Pancreas (tissue), 10 donors: ENCODE measurements at regions not wholly inside any gene's neighbourhood (a gene's known extent, or its start where the extent isn't known, plus 50 kb on each side); places are given as distances from the start of the nearest gene placed in this dataset.

Experiments
- ATAC-seq, 4 donors: fragments of 200-7000 bp; cut with Tn5 transposase; one replicate each; pipeline versions ENCODE4 v1.8.0 to v1.9.1; 2020; ENCODE audit warnings: mild to moderate bottlenecking in 4 of 4, moderate library complexity in 4 of 4
- DNase-seq, 6 donors: peaks; one replicate each; pipeline ENCODE4 v3.0.0-alpha.2; 2020
- FAIRE-seq: peaks from 2 replicates; lab custom pipeline; 2012; peaks lifted over from hg19 to GRCh38; lab: Jason Lieb, UNC
- H3K27ac ChIP-seq, 4 donors: fragments of 200-600 bp; sonication (generic); 1 replicate in 3 of 4; 2 replicates in 1 of 4; pipeline versions ENCODE4 v1.5.0 to v1.8.0; 2020
- H3K27me3 ChIP-seq, 4 donors: fragments of 200-600 bp; one replicate each; pipeline ENCODE4 v1.8.0; 2021
- H3K36me3 ChIP-seq, 3 donors: fragments of 200-600 bp; sonication (generic) in 1 of 3; one replicate each; pipeline versions ENCODE4 v1.5.0 to v1.8.0; 2020 to 2021
- H3K4me1 ChIP-seq, 3 donors: fragments of 200-600 bp; one replicate each; pipeline ENCODE4 v1.8.0; 2021
- H3K4me3 ChIP-seq, 4 donors: fragments of 200-600 bp; sonication (generic) in 2 of 4; one replicate each; pipeline versions ENCODE4 v1.5.0 to v1.8.0; 2020 to 2021
- H3K9me3 ChIP-seq, 4 donors: fragments of 200-600 bp; one replicate each; pipeline ENCODE4 v1.8.0; 2021
- WGBS, 2 donors: extraction: QIAGEN DNeasy Blood & Tissue Kit; methylation state at CpG; one replicate each; pipeline ENCODE4 v1.1.7; 2013; 5-methylcytosine and 5-hydroxymethylcytosine counted together
- intact Hi-C, 3 donors: fragments of 100-400 bp; cut with DNase I; formaldehyde crosslinking; loops; one replicate each; pipeline versions ENCODE4 v1.11.1 to v1.14.2; 2022
- TF ChIP-seq, protein P1 (sequence below), 4 donors: fragments of 200-600 bp; sonication (generic) in 3 of 4; IDR thresholded peaks; one replicate each; pipeline versions ENCODE4 v1.5.0 to v1.8.0; 2021; ENCODE audit warnings: antibody characterized with exemption in 4 of 4
- donor health status: healthy with polysubstance abuse.
- donor health status: DM: no; HTN: no; CAD: no; lungs with moderate emphysema.
- donor health status: DM: no; HTN: no; CAD: no.
- donor health status: control.
- donor health status: control.
- donor health status: Bipolar disorder and iron deficiency.
- donor health status: DM: yes; HTN: yes; CAD: no.
- donor health status: DM: no; HTN: no; CAD: no.
- donor health status: DM: no; HTN: no; CAD: no.
- donor health status: DM: yes; HTN: yes; CAD: no.

DNA sequence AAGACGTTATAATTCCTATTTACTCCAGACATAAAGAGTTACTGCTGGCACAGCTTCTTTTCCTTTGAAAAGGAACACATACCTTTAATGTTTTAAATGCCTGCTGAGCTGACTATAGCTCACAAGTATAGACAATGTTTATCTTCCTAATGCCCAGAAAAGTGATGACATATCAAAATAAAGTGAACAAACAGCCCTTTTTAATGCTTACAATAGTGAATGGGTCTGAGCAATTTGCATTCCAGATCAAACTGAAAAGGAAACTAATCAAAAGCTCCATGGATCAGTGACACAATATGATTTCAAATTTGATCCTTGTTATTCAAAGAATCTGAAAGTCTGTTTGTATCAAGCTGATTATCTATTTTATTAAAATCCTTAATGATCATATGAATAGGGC lies 233.6 kb upstream of the SEMA3E start:
- Histone ChIP-seq H3K4me1 (no peaks in the 10 kb centered on the region), H3K36me3 (no peaks in the 10 kb centered on the region), H3K4me3 (no peak overlapping the region), H3K27me3 (no peaks in the 10 kb centered on the region), H3K9me3 (no peaks in the 10 kb centered on the region), H3K27ac (no peak overlapping the region)
- TF ChIP-seq, protein P1, sequence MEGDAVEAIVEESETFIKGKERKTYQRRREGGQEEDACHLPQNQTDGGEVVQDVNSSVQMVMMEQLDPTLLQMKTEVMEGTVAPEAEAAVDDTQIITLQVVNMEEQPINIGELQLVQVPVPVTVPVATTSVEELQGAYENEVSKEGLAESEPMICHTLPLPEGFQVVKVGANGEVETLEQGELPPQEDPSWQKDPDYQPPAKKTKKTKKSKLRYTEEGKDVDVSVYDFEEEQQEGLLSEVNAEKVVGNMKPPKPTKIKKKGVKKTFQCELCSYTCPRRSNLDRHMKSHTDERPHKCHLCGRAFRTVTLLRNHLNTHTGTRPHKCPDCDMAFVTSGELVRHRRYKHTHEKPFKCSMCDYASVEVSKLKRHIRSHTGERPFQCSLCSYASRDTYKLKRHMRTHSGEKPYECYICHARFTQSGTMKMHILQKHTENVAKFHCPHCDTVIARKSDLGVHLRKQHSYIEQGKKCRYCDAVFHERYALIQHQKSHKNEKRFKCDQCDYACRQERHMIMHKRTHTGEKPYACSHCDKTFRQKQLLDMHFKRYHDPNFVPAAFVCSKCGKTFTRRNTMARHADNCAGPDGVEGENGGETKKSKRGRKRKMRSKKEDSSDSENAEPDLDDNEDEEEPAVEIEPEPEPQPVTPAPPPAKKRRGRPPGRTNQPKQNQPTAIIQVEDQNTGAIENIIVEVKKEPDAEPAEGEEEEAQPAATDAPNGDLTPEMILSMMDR (IDR thresholded peaks at IDR 0.05) = no peak
- DNase-seq (no peak), FAIRE-seq (no peak), ATAC-seq (no peak)
- intact Hi-C loops = no loop called here
- WGBS, 2 donors = 16 to 17% methylated on average over 1 of the region's 1 CpG

DNA sequence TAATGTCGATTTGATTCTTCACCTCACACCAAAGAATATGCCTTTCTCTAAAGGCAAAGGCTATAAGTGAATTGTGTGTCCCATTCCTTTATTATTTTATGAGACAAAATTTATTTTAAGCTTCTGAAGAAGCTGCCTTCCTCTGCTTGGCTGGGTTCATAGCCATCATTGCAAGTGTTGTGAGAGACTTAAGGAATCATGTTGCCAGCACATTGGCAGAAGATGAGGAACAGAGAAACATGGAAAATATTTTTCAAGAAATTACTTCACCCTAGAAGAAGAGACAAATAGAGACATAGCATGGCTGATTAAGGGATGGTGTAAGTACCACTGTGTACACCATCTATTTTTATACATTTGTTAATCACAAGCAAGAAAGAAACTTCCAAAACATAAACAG lies 230.1 kb upstream of the SEMA3E start:
- H3K27ac ChIP-seq = no peak overlapping the region
- 46 to 53% methylated on average over 1 of the region's 1 CpG for WGBS, 2 donors
- H3K4me3 ChIP-seq = no peak overlapping the region
- H3K27me3 ChIP-seq = no peaks in the 10 kb centered on the region
- H3K36me3 ChIP-seq = no peaks in the 10 kb centered on the region
- TF ChIP-seq, protein P1 (IDR thresholded peaks at IDR 0.05) = no peak
- intact Hi-C loops = no loop called here
- FAIRE-seq (no peak), ATAC-seq (no peak), DNase-seq (no peak)
- H3K9me3 ChIP-seq = no peaks in the 10 kb centered on the region
- no peaks in the 10 kb centered on the region for H3K4me1 ChIP-seq

DNA sequence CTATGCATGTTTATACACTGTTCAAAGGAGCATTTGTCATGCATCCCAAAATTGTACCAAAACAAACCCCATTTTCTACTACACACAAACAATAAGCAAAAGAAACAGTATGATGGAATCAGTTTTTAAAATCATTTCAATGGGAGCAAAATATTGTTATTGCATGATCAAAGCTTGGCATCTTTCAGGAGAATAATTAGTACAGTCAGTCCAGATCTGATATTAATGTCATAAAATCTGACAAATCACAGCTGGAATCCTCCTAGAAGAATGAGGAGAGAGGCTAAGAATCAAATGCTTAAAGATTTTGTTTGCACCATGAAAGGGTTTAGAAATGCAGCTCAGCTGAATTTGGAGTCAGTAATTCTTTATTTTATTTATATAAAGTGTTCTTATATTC lies 229.7 kb upstream of the SEMA3E start:
- H3K36me3 ChIP-seq = no peaks in the 10 kb centered on the region
- TF ChIP-seq, protein P1 (IDR thresholded peaks at IDR 0.05) = no peak
- no peak for ATAC-seq
- no peak for DNase-seq
- no peak overlapping the region for H3K27ac ChIP-seq
- intact Hi-C loops = no loop called here
- no peak overlapping the region for H3K4me3 ChIP-seq
- H3K4me1 ChIP-seq = no peaks in the 10 kb centered on the region
- no peaks in the 10 kb centered on the region for H3K27me3 ChIP-seq
- H3K9me3 ChIP-seq = no peaks in the 10 kb centered on the region
- no peak for FAIRE-seq

DNA sequence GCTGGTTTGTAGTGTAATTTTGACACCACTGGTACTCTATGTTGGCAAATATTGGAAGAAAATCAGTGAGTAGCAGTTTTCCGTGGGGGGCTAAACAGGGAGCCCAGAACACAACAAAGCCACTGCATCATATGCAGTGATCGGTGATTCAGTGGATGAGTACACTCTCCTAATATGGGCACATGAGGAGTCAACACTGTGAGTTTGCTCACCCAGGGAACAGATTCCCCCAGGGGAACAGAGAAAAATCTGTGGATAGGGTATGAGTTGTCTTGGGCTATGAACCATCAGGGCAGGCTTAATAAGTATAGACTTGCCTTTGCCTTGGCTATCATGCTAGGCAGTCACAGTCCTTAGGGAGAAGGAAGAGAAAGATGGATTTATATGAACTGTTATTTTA lies 227.7 kb upstream of the SEMA3E start:
- 70 to 79% methylated on average over 2 of the region's 2 CpGs for WGBS, 2 donors
- H3K4me1 ChIP-seq = no peaks in the 10 kb centered on the region
- no peak for FAIRE-seq
- no peak for DNase-seq
- ATAC-seq = no peak
- no peak overlapping the region for H3K27ac ChIP-seq
- no peaks in the 10 kb centered on the region for H3K36me3 ChIP-seq
- no peaks in the 10 kb centered on the region for H3K27me3 ChIP-seq
- H3K4me3 ChIP-seq = no peak overlapping the region
- TF ChIP-seq, protein P1 (IDR thresholded peaks at IDR 0.05) = no peak
- H3K9me3 ChIP-seq = no peaks in the 10 kb centered on the region
- intact Hi-C loops = no loop called here

DNA sequence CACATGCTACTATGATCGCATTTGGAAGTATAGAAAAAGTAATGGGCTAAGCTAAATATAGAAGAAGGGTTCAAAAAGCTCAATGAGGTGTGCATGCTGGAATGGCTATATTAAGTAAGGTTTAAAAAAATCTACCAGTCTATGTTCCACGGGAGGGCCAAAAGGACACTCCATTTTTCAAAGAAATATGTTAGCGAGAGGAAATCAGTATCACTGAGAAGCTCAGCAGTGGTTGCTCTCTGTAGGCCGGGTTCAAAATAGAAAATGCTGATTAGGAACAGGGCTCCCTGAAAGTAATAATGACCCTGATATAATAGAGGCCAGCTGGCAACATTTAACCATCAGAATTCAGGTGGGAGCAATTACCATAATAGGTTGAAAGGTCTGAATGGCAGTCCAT lies 224.5 kb upstream of the SEMA3E start:
- TF ChIP-seq, protein P1 (IDR thresholded peaks at IDR 0.05) = no peak
- 59 to 74% methylated on average over 4 of the region's 4 CpGs for WGBS, 2 donors
- H3K4me1 ChIP-seq = no peaks in the 10 kb centered on the region

More for the DNA sequence above, 224.5 kb upstream of the SEMA3E start:
- intact Hi-C loops = no loop called here
- no peaks in the 10 kb centered on the region for H3K27me3 ChIP-seq
- no peak overlapping the region for H3K27ac ChIP-seq
- ATAC-seq = no peak
- no peaks in the 10 kb centered on the region for H3K36me3 ChIP-seq
- FAIRE-seq = no peak
- no peaks in the 10 kb centered on the region for H3K9me3 ChIP-seq
- DNase-seq = no peak
- no peak overlapping the region for H3K4me3 ChIP-seq
